ENCODE measurements at regions not wholly inside any gene's neighbourhood (a gene's known extent, or its start where the extent isn't known, plus 50 kb on each side); places are given as distances from the start of the nearest gene placed in this dataset.

GRCh38 chr12:97005646-97006045, 98.6 kb downstream of the NEDD1 start:
- TF ChIP-seq POLR2AphosphoS5 (IDR thresholded peaks at IDR 0.05; ENCODE audit: low read depth, low read length) (no peak), POLR2A (IDR thresholded peaks at IDR 0.05; ENCODE audit: insufficient read depth in 1 of 2, low read depth in 2 of 2, low read length in 2 of 2) (no peak), EP300 (IDR thresholded peaks at IDR 0.05; ENCODE audit: low read depth in 2 of 2, low read length in 2 of 2) (no peak), EP300 (CRISPR knock-in tag; IDR thresholded peaks at IDR 0.05; ENCODE audit: borderline replicate concordance) (no peak), PHB2 (IDR thresholded peaks at IDR 0.05; ENCODE audit: partially characterized antibody) (no peak), ZBTB26 (CRISPR knock-in tag; IDR thresholded peaks at IDR 0.05; ENCODE audit: borderline replicate concordance) (no peak), NR3C1 (CRISPR knock-in tag; IDR thresholded peaks at IDR 0.05) (no peak), ZNF558 (CRISPR knock-in tag; IDR thresholded peaks at IDR 0.05; ENCODE audit: borderline replicate concordance) (no peak), ZNF235 (CRISPR knock-in tag; IDR thresholded peaks at IDR 0.05; ENCODE audit: borderline replicate concordance) (no peak), ZNF101 (CRISPR knock-in tag; IDR thresholded peaks at IDR 0.05; ENCODE audit: borderline replicate concordance, low read depth) (no peak), HNRNPUL1 (IDR thresholded peaks at IDR 0.05; ENCODE audit: low read depth, low read length) (no peak), EZH2 (conservative IDR thresholded peaks at IDR 0.05; ENCODE audit: low read depth, low read length) (no peak), ZFX (CRISPR knock-in tag; IDR thresholded peaks at IDR 0.05; ENCODE audit: low read depth) (no peak), NR1H2 (CRISPR knock-in tag; IDR thresholded peaks at IDR 0.05; ENCODE audit: borderline replicate concordance, low read depth) (no peak), RAD21 (CRISPR knock-in tag; IDR thresholded peaks at IDR 0.05) (no peak)
